GM13976 (cell line): ENCODE measurements at regions not wholly inside any gene's neighbourhood (a gene's known extent, or its start where the extent isn't known, plus 50 kb on each side); places are given as distances from the start of the nearest gene placed in this dataset.

ENCODE experiments used
- DNase-seq: peaks from one replicate; pipeline ENCODE4 v3.0.0; 2012; ENCODE audit warnings: low spot score
- CTCF ChIP-seq: IDR thresholded peaks from 2 replicates; pipeline ENCODE4 v1.5.1; 2012; ENCODE audit warnings: borderline replicate concordance, mild to moderate bottlenecking; ENCODE audit not compliant: insufficient read depth; ENCODE audit errors: extremely low read depth, missing control alignments, control extremely low read depth
- in situ Hi-C: fragments of 300-500 bp; cut with MboI; formaldehyde crosslinking; loops from one replicate; pipeline ENCODE4 v1.12.0; 2022; ENCODE audit warnings: low sequenced_read_pairs, mixed read lengths, inconsistent platforms; ENCODE audit not compliant: unreplicated experiment

DNA sequence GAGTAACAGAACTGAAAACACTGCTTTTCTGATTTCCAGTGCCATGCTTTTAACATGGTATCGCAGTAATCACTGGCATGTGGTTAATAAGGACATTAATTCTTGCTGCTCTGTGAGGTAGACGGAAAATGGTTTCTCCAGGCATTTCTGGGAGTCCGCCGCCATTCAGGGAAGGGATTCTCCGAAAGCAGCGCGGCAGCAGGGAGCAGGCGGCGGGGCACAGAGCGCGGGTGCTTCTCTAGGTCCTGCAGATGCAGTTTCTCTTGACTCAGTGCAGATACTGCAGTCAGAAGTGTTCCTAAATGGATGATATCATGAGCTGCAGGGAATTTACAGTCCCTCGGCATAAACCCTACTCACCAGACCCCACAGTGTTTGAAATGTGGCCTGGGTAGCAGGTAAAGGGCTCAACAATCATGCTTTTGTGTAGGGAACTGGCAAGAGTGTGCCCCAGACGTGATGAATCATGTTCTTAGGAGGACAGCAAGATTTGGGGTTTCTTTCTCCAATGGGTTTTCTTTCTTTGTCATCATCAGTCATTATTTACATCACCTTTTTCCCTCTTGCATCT lies 338.6 kb upstream of the ARGLU1 start:
- TF ChIP-seq CTCF: no peak
- no peak for DNase-seq
- in situ Hi-C loops: no loop called here

- in situ Hi-C loops: no loop called here
- no peak for TF ChIP-seq CTCF
- no peak for DNase-seq
These were observed 337.6 kb upstream of the ARGLU1 start for GRCh38 chr13:106905380-106906162.

DNA sequence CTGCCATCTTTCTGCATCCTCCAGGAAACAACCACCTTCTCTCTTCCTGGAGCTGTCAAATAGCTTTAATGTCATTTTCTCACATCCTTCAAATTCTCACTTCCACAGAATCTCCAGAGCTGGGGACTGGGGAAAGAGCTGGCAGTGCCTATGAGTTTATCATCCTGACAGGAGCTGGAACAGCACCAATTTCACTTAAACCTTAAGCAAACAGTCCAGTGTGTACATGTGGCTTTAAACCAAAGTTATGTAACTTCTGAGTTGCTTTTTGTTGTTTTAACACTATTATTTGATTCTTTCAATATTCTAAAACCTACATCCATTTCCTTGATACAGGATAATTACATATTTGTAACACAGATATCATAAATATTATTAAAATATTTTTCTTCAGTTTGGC lies 331.5 kb upstream of the ARGLU1 start:
- no peak for DNase-seq
- TF ChIP-seq CTCF: no peak
- in situ Hi-C loops: no loop called here

DNA sequence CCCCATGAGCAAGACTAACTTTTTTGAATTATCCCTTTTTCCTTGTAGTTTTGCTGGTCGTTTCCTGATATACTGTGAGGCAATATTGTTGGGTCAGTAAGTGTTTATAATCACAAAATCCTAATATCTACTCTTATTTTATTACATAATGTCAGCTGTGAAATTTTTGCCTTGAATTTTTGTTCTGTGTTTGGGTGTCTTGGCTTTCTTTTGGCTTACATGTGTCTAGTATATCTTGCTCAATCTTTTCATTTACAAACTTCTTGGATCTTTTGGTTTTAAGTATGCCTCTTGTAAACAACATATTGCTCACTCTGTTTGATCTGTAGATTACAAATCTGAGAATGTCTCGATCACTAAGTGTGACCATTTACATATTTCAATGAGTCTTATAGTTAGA lies 330.3 kb upstream of the ARGLU1 start:
- DNase-seq: no peak
- in situ Hi-C loops: no loop called here
- no peak for TF ChIP-seq CTCF

DNA sequence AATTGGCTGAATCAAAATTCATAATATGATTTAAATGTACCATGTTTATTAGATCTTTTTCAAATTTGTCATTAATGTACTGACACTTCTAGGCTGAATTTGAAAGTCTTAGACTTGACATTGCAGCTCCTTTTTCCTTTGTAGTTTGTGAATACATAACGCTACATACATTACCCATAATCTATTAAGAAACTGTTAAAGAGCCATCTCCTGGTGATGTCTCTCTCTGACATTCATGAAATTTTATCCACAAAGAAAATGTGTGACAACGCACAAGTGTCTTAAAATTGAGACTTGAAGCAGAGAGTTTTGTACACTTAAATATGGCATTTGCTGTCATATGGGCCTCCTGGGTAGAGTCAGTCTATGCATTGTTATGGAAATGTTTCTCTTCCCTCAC lies 320.2 kb upstream of the ARGLU1 start:
- in situ Hi-C loops: no loop called here
- DNase-seq: no peak
- no peak for TF ChIP-seq CTCF

GRCh38 chr13:106887686-106888085 lies 319.7 kb upstream of the ARGLU1 start:
- no peak for TF ChIP-seq CTCF
- DNase-seq: no peak
- in situ Hi-C loops: no loop called here
